ENCODE measurements at regions not wholly inside any gene's neighbourhood (a gene's known extent, or its start where the extent isn't known, plus 50 kb on each side); places are given as distances from the start of the nearest gene placed in this dataset.

- TF ChIP-seq CTCF (IDR thresholded peaks at IDR 0.05 in 4 of 5, conservative IDR thresholded peaks at IDR 0.05 in 1 of 5) (no peak), POLR2A (IDR thresholded peaks at IDR 0.05) (no peak)
Observed at GRCh38 chr6:105566503-105566902, 163.6 kb upstream of the PREP start.

Measured in gastrocnemius medialis (tissue), 4 donors.